RWPE2 (cell line): ENCODE measurements at regions not wholly inside any gene's neighbourhood (a gene's known extent, or its start where the extent isn't known, plus 50 kb on each side); places are given as distances from the start of the nearest gene placed in this dataset.

Experiments
- ATAC-seq: fragments of 200-7000 bp; cut with Tn5 transposase; 3 replicates; pipeline ENCODE4 v1.9.1; 2021; ENCODE audit warnings: low read depth
- DNase-seq: peaks from one replicate; pipeline ENCODE4 v3.0.0-alpha.2; 2020; ENCODE audit warnings: low spot score
- H3K27ac ChIP-seq: fragments of 450-650 bp; 2 replicates; pipeline ENCODE4 v1.5.1; 2017; ENCODE audit warnings: mild to moderate bottlenecking; ENCODE audit not compliant: poor library complexity, severe bottlenecking
- H3K27me3 ChIP-seq: fragments of 250-450 bp; sonication (Bioruptor Pico); 2 replicates; pipeline ENCODE4 v1.5.1; 2021; ENCODE audit warnings: mild to moderate bottlenecking, moderate library complexity; ENCODE audit not compliant: insufficient read depth, poor library complexity, severe bottlenecking
- H3K36me3 ChIP-seq: fragments of 250-450 bp; sonication (Bioruptor Pico); 2 replicates; pipeline ENCODE4 v1.5.1; 2020; ENCODE audit warnings: low read depth, mild to moderate bottlenecking, moderate library complexity
- H3K4me1 ChIP-seq: fragments of 250-450 bp; sonication (Bioruptor Pico); 2 replicates; pipeline ENCODE4 v1.5.1; 2021; ENCODE audit warnings: mild to moderate bottlenecking, moderate library complexity; ENCODE audit not compliant: insufficient read depth, poor library complexity, severe bottlenecking
- H3K4me3 ChIP-seq: fragments of 250-450 bp; sonication (Bioruptor Pico); 2 replicates; pipeline ENCODE4 v1.5.1; 2021; ENCODE audit warnings: mild to moderate bottlenecking, moderate library complexity; ENCODE audit not compliant: severe bottlenecking
- H3K9me3 ChIP-seq: fragments of 250-450 bp; sonication (Bioruptor Pico); 2 replicates; pipeline ENCODE4 v1.5.1; 2021; ENCODE audit warnings: mild to moderate bottlenecking, moderate library complexity; ENCODE audit not compliant: severe bottlenecking
- TF ChIP-seq, protein P1 (sequence below): fragments of 450-650 bp; IDR thresholded peaks from one replicate; pipeline ENCODE4 v1.5.1; 2017; ENCODE audit warnings: mild to moderate bottlenecking, moderate library complexity; ENCODE audit not compliant: poor library complexity, severe bottlenecking

DNA sequence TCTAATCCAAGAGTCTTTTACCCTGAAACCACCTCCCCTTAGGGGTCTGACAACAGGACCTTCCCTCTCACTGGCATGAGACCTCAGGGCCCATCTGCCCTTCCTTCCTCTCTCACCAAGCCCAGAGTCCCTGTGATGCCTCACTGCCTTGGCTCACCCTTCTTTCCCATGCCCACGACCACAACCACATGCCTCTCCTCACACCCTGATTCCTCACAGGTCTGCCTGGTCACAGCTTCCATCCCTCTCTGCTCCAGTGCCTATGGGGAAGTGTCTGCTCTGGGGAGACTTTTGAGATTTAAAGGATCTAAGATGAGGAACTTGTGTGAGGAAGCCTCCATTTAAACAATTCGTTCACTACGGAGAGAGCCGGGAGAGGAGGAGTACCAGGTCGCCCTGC is 98.9 kb upstream of the SH3BP4 start:
- no peak overlapping the region for H3K4me3 ChIP-seq
- H3K27me3 ChIP-seq, result no peaks in the 10 kb centered on the region
- H3K9me3 ChIP-seq, result no peaks in the 10 kb centered on the region
- no peak for DNase-seq
- H3K4me1 ChIP-seq, result no peaks in the 10 kb centered on the region
- TF ChIP-seq, protein P1, sequence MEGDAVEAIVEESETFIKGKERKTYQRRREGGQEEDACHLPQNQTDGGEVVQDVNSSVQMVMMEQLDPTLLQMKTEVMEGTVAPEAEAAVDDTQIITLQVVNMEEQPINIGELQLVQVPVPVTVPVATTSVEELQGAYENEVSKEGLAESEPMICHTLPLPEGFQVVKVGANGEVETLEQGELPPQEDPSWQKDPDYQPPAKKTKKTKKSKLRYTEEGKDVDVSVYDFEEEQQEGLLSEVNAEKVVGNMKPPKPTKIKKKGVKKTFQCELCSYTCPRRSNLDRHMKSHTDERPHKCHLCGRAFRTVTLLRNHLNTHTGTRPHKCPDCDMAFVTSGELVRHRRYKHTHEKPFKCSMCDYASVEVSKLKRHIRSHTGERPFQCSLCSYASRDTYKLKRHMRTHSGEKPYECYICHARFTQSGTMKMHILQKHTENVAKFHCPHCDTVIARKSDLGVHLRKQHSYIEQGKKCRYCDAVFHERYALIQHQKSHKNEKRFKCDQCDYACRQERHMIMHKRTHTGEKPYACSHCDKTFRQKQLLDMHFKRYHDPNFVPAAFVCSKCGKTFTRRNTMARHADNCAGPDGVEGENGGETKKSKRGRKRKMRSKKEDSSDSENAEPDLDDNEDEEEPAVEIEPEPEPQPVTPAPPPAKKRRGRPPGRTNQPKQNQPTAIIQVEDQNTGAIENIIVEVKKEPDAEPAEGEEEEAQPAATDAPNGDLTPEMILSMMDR, result no peak
- no peak overlapping the region for H3K27ac ChIP-seq
- H3K36me3 ChIP-seq, result no peaks in the 10 kb centered on the region
- no peak for ATAC-seq

DNA sequence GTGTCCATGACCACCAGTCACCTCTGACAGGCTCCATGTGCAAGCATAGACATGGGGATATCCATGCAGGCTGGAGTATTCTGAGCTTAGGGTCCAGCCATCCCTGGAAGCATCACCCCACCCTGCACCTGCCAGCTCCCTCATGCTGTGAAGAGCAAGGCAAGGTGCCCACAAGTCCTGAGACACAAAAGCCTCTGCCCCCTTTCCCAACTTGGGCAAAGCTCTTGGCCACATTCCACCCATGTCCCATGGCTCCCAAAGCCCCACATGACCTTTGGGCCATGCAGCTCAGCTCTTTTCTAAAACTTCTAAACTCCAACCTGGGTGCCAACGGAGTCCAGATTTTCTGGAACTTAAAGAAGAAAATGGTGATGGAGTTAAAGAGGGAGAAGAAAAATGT is 99.8 kb upstream of the SH3BP4 start:
- no peaks in the 10 kb centered on the region for H3K9me3 ChIP-seq
- H3K27me3 ChIP-seq, result no peaks in the 10 kb centered on the region
- no peak for ATAC-seq
- no peaks in the 10 kb centered on the region for H3K4me1 ChIP-seq
- H3K36me3 ChIP-seq, result no peaks in the 10 kb centered on the region
- no peak overlapping the region for H3K4me3 ChIP-seq
- no peak overlapping the region for H3K27ac ChIP-seq
- DNase-seq, result no peak
- TF ChIP-seq, protein P1, result no peak

DNA sequence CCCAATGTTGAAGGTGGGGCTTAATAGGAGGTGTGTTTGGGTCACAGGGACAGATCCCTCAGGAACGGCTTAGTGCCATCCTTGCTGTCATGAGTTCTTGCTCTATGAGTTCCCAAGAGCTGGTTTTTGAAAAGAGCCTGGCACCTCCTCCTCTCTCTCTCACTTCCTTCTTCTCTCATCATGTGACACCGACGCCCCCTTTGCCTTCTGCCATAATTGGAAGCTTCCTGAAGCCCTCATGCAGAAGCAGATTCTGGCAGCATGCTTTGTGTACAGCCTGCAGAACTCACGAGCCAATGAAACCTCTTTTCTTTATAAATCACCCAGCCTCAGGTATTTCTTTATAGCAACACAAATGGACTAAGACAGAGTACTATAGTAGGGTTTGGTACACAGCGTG is 100.4 kb upstream of the SH3BP4 start:
- DNase-seq, result no peak
- no peak for ATAC-seq

DNA sequence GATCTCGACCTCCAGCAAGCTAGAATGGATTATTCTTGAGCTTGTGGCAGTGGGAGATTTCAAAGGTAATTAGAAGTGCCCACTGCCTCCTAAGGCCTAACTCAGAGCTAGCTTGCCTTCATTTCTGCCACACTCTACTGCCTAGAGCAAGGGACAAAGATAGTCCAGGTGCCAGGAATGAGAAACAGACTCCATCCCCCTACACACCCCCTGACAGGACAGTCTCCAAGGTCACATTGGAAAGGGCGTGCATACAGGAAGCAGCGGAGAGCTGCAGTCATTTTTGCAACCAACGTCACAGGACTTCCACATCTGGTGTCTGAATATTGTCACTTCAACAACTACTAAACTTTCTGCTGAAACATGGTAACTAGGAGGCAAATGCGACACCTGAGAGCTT is 101.0 kb upstream of the SH3BP4 start:
- Histone ChIP-seq H3K4me3 (no peak overlapping the region), H3K4me1 (no peaks in the 10 kb centered on the region), H3K27me3 (no peaks in the 10 kb centered on the region), H3K9me3 (no peaks in the 10 kb centered on the region), H3K36me3 (no peaks in the 10 kb centered on the region), H3K27ac (no peak overlapping the region)
- ATAC-seq (no peak), DNase-seq (no peak)
- TF ChIP-seq, protein P1, result no peak

More for the DNA sequence above, 100.4 kb upstream of the SH3BP4 start:
- Histone ChIP-seq H3K27me3 (no peaks in the 10 kb centered on the region), H3K4me1 (no peaks in the 10 kb centered on the region), H3K9me3 (no peaks in the 10 kb centered on the region), H3K36me3 (no peaks in the 10 kb centered on the region), H3K4me3 (no peak overlapping the region), H3K27ac (no peak overlapping the region)
- TF ChIP-seq, protein P1, result no peak

DNA sequence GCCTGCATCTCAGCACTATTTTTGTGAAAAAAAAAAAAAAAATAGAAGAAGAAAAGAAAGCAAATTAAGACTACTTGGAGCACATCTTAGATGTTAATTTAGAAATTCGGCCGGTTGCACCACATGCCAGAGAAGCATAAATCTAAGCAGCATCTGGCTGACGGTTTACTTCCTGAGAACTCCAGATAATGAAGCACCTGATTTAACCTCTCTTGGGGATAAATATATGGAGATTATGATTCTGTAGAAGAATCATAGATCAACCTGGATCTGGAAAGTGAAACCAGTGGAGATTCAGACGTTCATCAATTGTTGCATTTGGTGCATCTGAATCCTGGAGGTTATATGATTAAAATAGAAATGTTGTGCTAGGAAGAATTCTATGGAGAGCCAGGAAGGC is 102.1 kb upstream of the SH3BP4 start:
- no peaks in the 10 kb centered on the region for H3K36me3 ChIP-seq
- ATAC-seq (no peak), DNase-seq (no peak)
- H3K27ac ChIP-seq, result no peak overlapping the region
- no peaks in the 10 kb centered on the region for H3K4me1 ChIP-seq
- no peaks in the 10 kb centered on the region for H3K9me3 ChIP-seq
- no peaks in the 10 kb centered on the region for H3K27me3 ChIP-seq
- H3K4me3 ChIP-seq, result no peak overlapping the region
- TF ChIP-seq, protein P1, result no peak
